Activated naive CD4-positive, alpha-beta T cell treated with anti-CD3 and anti-CD28 coated beads, Interleukin-2, amount 50 U/mL, for 72 hours (primary cell): ENCODE measurements at regions not wholly inside any gene's neighbourhood (a gene's known extent, or its start where the extent isn't known, plus 50 kb on each side); places are given as distances from the start of the nearest gene placed in this dataset.
"Not testable (repeated sequence)": the region's sequence is repeated elsewhere in the genome, so short reads cannot be mapped to it uniquely, and the experiment has no call there.

Source experiments
- ATAC-seq, 2 donors: fragments of 150-1000 bp; cut with Tn5 transposase; 2 replicates each; pipeline ENCODE4 v1.10.0; 2021; ENCODE audit warnings: mild to moderate bottlenecking in 2 of 2, moderate library complexity in 2 of 2
- DNase-seq, 2 donors: peaks; one replicate each; pipeline ENCODE4 v3.0.0; 2021 to 2022; ENCODE audit warnings: low spot score in 2 of 2
- H3K27ac Mint-ChIP-seq, 2 donors: one replicate each; pipeline ENCODE4 v1.8.0; 2022; ENCODE audit warnings: mild to moderate bottlenecking in 2 of 2, mixed read lengths in 2 of 2
- H3K36me3 Mint-ChIP-seq, 2 donors: one replicate each; pipeline ENCODE4 v1.8.0; 2022; ENCODE audit warnings: mixed read lengths in 2 of 2
- H3K9me3 Mint-ChIP-seq, 2 donors: one replicate each; pipeline ENCODE4 v1.8.0; 2022; ENCODE audit warnings: mixed read lengths in 2 of 2

DNA sequence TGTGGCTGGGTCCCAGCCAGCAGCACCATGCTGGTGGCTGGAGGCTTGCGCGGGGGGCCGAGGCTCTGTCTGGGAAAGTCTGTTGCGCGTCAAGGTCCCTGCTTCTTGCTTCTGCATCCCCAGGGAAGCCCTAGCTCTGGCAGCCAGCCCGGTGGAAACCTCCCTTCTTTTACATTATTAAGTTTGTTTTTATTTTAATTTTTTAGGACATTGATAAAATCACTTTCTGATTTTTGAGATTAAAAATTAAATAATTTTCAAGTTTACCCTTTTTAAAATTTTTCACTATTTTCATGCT, 81.6 kb downstream of the TRIM51G start:
- not testable (repeated sequence) for H3K9me3 Mint-ChIP-seq, H3K27ac Mint-ChIP-seq, DNase-seq, ATAC-seq, H3K36me3 Mint-ChIP-seq

DNA sequence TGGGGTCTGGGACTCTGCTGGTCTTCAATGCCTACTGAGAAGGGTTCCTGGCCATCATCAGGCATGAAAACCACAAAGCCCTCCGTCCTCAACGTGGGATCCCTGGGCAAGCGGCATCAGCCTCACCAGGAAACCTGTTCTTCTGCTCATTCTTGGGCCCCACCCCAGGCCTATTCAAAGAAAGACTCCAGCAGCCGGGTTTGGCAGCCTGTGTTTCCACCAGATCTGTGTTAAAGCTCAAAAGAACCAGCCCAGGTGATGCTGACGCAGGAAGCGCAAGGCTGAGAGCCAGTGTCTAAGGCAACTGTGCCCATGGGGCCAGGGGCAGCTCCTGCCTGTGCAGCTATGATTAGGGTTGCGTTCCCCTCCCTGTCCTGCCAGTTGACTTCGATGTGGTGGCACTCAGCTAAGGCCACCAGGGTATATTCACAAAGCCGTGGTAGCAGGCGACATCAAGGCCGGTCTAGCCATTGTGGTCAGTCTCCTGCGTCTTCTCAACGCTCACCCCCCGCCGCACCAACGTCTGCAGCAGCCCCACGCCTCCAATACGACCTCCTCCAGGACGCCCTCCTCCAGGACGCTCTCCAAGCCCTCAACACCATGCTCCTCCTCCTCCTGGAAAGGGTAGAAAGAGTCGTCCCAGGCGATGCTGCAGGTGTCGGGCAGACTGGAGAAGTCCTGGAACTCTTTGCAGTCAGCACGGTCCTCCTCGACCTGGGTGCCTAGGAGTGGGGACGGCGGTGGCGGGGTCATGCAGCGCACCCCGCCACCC, 82.1 kb downstream of the TRIM51G start:
- not testable (repeated sequence) for H3K9me3 Mint-ChIP-seq, H3K27ac Mint-ChIP-seq, ATAC-seq, H3K36me3 Mint-ChIP-seq, DNase-seq

DNA sequence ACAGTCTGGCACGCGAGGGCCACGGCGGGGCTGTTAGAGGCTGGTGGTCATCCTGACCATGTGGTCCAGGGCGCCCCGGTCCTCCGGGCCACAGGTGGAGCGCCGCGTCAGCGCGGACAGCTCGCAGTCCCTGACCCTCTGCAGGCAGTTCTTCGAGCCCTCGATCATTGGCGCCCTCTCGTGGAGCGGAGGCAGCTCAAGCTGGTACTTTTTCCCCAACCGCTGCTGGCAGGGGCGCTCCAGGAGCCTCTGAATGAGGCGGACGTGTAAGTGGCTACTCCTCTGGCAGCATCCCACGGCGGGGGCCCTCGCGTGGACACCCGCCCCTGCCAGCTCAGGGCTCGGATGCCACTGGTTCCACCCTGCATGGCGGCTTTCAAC, 82.9 kb downstream of the TRIM51G start:
- H3K27ac Mint-ChIP-seq, H3K36me3 Mint-ChIP-seq, H3K9me3 Mint-ChIP-seq, ATAC-seq: not testable (repeated sequence)
- peak in 1 of 2 donors; percentile 49 for DNase-seq

DNA sequence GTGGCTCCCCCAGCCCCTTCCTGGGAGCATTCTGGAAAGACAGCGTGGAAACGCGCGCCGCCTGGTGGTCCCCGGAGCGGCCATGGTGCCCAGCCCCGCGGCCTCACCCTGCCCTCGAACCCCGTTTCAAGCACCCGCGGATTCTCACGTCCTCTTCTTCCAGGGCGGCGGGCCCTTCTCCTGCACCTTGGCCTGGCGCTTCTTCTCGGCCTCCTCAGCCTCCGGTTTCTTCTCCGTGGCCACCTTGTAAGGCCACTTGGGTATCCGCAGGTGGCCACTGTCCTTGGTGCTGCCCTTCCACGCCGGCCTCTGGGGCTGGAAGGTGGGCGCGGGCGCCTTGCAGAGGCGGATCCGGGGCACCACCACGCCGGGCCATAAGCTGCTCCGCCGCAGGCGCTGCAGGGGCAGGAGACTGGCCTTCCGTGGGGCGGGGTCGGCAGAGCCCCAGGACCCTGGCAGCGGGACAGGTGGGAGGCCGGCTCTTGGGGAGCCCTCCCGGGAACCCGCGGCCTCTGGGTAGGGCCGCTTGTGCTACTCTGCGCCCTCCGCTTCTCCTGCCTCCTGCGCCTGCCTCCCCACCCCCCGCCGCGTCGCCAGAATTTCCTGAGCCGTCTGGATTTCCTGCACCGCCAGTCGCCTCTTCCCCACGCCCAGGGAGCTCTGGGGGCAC, 83.4 kb downstream of the TRIM51G start:
- ATAC-seq (no peak), DNase-seq (no peak)
- Mint-ChIP-seq H3K27ac (no peak overlapping the region), H3K9me3 (peaks cover 0 to 4% of the 10 kb centered on the region in 2 donors), H3K36me3 (no peaks in the 10 kb centered on the region)

DNA sequence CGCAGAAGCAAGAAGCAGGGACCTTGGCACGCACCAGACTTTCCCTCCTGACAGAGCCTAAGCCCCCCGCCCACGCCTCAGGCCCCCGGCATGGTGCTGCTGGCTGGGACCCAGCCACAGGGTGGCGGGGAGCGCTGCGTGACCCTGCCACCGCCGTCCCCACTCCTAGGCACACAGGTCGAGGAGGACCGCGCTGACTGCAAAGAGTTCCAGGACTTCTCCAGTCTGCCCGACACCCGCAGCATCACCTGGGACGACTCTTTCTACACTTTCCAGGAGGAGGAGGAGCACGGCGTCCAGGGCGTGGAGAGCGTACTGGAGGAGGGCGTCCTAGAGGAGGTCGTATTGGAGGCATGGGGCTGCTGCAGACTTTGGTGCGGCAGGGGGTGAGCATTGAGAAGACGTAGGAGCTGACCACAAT, 103.7 kb downstream of the TRIM51G start:
- ATAC-seq (no peak), DNase-seq (no peak)
- Mint-ChIP-seq H3K27ac (no peak overlapping the region), H3K36me3 (peaks cover 0 to 7% of the 10 kb centered on the region in 2 donors), H3K9me3 (peaks cover 0 to 6% of the 10 kb centered on the region in 2 donors)

DNA sequence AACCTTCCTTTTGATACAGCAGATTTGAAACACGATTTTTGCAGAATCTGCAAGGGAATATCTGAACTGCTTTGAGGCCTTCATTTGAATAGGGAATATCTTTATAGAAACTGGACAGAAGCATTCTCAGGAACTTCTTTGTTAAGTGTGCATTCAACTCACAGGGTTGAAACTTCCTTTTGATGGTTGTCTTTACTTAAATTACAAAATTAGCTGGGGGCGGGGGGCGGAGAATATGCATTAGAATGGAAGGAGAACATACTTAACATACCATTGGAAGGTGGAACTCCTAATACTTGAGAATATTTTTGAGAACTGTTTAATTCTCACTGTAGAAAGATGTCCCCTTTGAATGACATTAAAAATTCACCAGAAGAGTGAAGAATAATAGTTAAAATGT, 104.4 kb downstream of the TRIM51G start:
- peaks cover 0 to 6% of the 10 kb centered on the region in 2 donors for H3K9me3 Mint-ChIP-seq
- peaks cover 0 to 7% of the 10 kb centered on the region in 2 donors for H3K36me3 Mint-ChIP-seq
- DNase-seq (no peak), ATAC-seq (no peak)
- no peak overlapping the region for H3K27ac Mint-ChIP-seq
